ENCODE measurements at regions not wholly inside any gene's neighbourhood (a gene's known extent, or its start where the extent isn't known, plus 50 kb on each side); places are given as distances from the start of the nearest gene placed in this dataset.

GRCh38 chr14:75361041-75361440 lies 66.8 kb upstream of the JDP2 start:
- H3K14ac ChIP-seq (replicated peaks; ENCODE audit: low read depth, low read length): no peak overlapping the region
- no peak overlapping the region for H4K5ac ChIP-seq (ENCODE audit: low read depth, low read length)
- H3K56ac ChIP-seq (ENCODE audit: extremely low read depth, insufficient read depth, low read length): no peak overlapping the region
- H3K4ac ChIP-seq (ENCODE audit: low read depth, low read length): no peak overlapping the region
- no peak overlapping the region for H3K27ac ChIP-seq (ENCODE audit: insufficient read depth, low read length)
- peaks cover 42% of the 10 kb centered on the region for H3K27me3 ChIP-seq (ENCODE audit: control insufficient read depth, insufficient read depth, low read length)
- no peak overlapping the region for H2BK5ac ChIP-seq (ENCODE audit: low read depth, low read length, poor library complexity, severe bottlenecking)
- H4K91ac ChIP-seq (ENCODE audit: insufficient read depth, low read depth, low read length): no peak overlapping the region
- H2AFZ ChIP-seq (replicated peaks; ENCODE audit: low read length, poor library complexity): no peak overlapping the region
- TF ChIP-seq SMC3 (IDR thresholded peaks at IDR 0.05; ENCODE audit: low read depth, low read length) (no peak), RFX5 (IDR thresholded peaks at IDR 0.05; ENCODE audit: low read depth, low read length) (no peak)
- H3K23ac ChIP-seq (ENCODE audit: low read depth, low read length): no peak overlapping the region
- H3K4me3 ChIP-seq (ENCODE audit: insufficient read depth, low read depth, low read length): no peak overlapping the region
- ChIA-PET POLR2A (ENCODE audit: unreplicated experiment) (no interaction called here), CTCF (no interaction called here)
- no peak overlapping the region for H4K8ac ChIP-seq (ENCODE audit: low read depth in 2 of 2, low read length in 2 of 2)
- H3K9ac ChIP-seq (ENCODE audit: low read depth, low read length): no peak overlapping the region
- intact Hi-C loops (cut with micrococcal nuclease): loop anchor here (2.0 kb wide), 1 partner anchor 76 kb away; no protein-coding TSS in a partner anchor
- no peaks in the 10 kb centered on the region for H3K36me3 ChIP-seq (ENCODE audit: control insufficient read depth, insufficient read depth, low read length)
- H2BK20ac ChIP-seq (ENCODE audit: low read depth, low read length): no peak overlapping the region
- H3K79me1 ChIP-seq (ENCODE audit: low read depth in 1 of 2, low read length in 2 of 2): no peaks in the 10 kb centered on the region
- H4K20me1 ChIP-seq (ENCODE audit: insufficient read depth, low read length): no peaks in the 10 kb centered on the region
- H3K4me2 ChIP-seq (ENCODE audit: low read depth, low read length): no peak overlapping the region
- no peak overlapping the region for H2AK9ac ChIP-seq (replicated peaks; ENCODE audit: low read depth, low read length, poor library complexity)
- H2BK120ac ChIP-seq (ENCODE audit: low read depth, low read length): no peak overlapping the region
- DNase-seq: no peak
- BruUV-seq (replicated peaks): no TSS peak
- no peak overlapping the region for H2BK15ac ChIP-seq (ENCODE audit: low read depth, low read length)
- ATAC-seq (ENCODE audit: low read depth): no peak
- no CpG with 5 or more reads among the region's 6 CpGs for WGBS, 2 experiments (ENCODE audit: extremely low coverage in 2 of 2, insufficient read length in 1 of 2)
- dilution Hi-C loops (cut with HindIII; ENCODE audit: low sequenced_read_pairs, unreplicated experiment): no loop called here
- no peak overlapping the region for H2AK5ac ChIP-seq (ENCODE audit: low read depth, low read length)
- peaks cover 4% of the 10 kb centered on the region; the same call in 1 of the 2 replicates for H3K4me1 ChIP-seq (ENCODE audit: control insufficient read depth, insufficient read depth, low read length)
- H3K9me1 ChIP-seq (ENCODE audit: insufficient read depth, low read length): peaks cover 4% of the 10 kb centered on the region; the same call in 1 of the 2 replicates
- in situ Hi-C loops (cut with MboI; ENCODE audit: low sequenced_read_pairs): no loop called here
- H3K18ac ChIP-seq (ENCODE audit: low read depth, low read length): no peak overlapping the region
- no peaks in the 10 kb centered on the region for H3K9me3 ChIP-seq (ENCODE audit: control insufficient read depth, insufficient read depth, low read length)
